Esophagus muscularis mucosa (tissue), 3 donors: ENCODE measurements at regions not wholly inside any gene's neighbourhood (a gene's known extent, or its start where the extent isn't known, plus 50 kb on each side); places are given as distances from the start of the nearest gene placed in this dataset.

Experiments used
- EP300 ChIP-seq: sonication (generic); formaldehyde crosslinking; IDR thresholded peaks from one replicate; pipeline ENCODE4 v1.6.1; 2017; ENCODE audit warnings: antibody characterized with exemption
- TF ChIP-seq, protein P1 (sequence below), 3 experiments: fragments of 200-600 bp in 2 of 3; fragments of 450-650 bp in 1 of 3; sonication (generic) in 2 of 3; IDR thresholded peaks; one replicate each; pipeline ENCODE4 v1.5.1; 2017 to 2019; ENCODE audit warnings: antibody characterized with exemption in 3 of 3, mild to moderate bottlenecking in 2 of 3, moderate library complexity in 1 of 3

DNA sequence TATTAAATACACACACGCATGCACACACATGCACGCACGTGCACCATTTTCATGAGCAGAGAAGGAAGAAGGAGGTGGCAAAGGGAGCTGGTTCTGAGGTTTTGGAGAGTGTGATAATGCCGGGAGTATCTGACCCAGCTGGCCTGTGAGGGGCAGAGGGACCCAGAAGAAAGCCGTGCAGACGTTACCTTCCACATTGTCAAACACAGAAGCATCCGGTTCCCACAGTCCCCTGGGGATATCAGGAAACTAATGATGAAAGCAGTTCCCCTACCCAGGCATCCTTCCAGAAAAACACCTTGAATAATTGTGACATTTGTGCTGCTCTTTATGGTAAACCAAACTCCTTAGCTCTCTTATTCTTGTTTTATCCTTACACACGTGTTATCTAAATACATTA is 85.7 kb upstream of the FAM180A start:
- no peak for TF ChIP-seq EP300
- TF ChIP-seq, protein P1, sequence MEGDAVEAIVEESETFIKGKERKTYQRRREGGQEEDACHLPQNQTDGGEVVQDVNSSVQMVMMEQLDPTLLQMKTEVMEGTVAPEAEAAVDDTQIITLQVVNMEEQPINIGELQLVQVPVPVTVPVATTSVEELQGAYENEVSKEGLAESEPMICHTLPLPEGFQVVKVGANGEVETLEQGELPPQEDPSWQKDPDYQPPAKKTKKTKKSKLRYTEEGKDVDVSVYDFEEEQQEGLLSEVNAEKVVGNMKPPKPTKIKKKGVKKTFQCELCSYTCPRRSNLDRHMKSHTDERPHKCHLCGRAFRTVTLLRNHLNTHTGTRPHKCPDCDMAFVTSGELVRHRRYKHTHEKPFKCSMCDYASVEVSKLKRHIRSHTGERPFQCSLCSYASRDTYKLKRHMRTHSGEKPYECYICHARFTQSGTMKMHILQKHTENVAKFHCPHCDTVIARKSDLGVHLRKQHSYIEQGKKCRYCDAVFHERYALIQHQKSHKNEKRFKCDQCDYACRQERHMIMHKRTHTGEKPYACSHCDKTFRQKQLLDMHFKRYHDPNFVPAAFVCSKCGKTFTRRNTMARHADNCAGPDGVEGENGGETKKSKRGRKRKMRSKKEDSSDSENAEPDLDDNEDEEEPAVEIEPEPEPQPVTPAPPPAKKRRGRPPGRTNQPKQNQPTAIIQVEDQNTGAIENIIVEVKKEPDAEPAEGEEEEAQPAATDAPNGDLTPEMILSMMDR (IDR thresholded peaks at IDR 0.05) = no peak
